Stimulated activated CD8-positive, alpha-beta memory T cell treated with anti-CD3 and anti-CD28 coated beads, Interleukin-7, amount 100 ng/mL, for 4 hours (primary cell): ENCODE measurements at regions not wholly inside any gene's neighbourhood (a gene's known extent, or its start where the extent isn't known, plus 50 kb on each side); places are given as distances from the start of the nearest gene placed in this dataset.
A peak's percentile ranks its signal among the peaks of the same experiment; 100 is the strongest.

Source experiments
- DNase-seq, 2 donors: peaks; one replicate each; pipeline ENCODE4 v3.0.0-alpha.2; 2020; ENCODE audit warnings: low read depth in 2 of 2

GRCh38 chr14:34350903-34351302 is 111.1 kb downstream of the SPTSSA start:
- DNase-seq: no peak

- DNase-seq: no peak
Measured at GRCh38 chr14:34348592-34348991, 113.4 kb downstream of the SPTSSA start.

GRCh38 chr14:34347683-34348082 is 114.4 kb downstream of the SPTSSA start:
- DNase-seq: no peak

- DNase-seq: no peak
Measured at GRCh38 chr14:34345718-34346465, 116.1 kb downstream of the SPTSSA start.

- no peak for DNase-seq
Measured at GRCh38 chr14:34344318-34344717, 117.7 kb downstream of the SPTSSA start.

GRCh38 chr14:34340025-34340625 is 121.9 kb downstream of the SPTSSA start:
- no peak for DNase-seq

GRCh38 chr14:34338056-34338455 is 124.0 kb downstream of the SPTSSA start:
- DNase-seq: no peak

GRCh38 chr14:34336501-34336900 is 125.5 kb downstream of the SPTSSA start:
- no peak for DNase-seq

- no peak for DNase-seq
Measured at GRCh38 chr14:34335968-34336367, 126.1 kb downstream of the SPTSSA start.

- no peak for DNase-seq
Measured at GRCh38 chr14:34334329-34334728, 127.7 kb downstream of the SPTSSA start.

GRCh38 chr14:34331728-34332623 is 130.1 kb downstream of the SPTSSA start:
- peak; percentile 9 to 10 for DNase-seq

GRCh38 chr14:34330846-34331245 is 131.2 kb downstream of the SPTSSA start:
- DNase-seq: no peak

GRCh38 chr14:34329301-34329700 is 132.7 kb downstream of the SPTSSA start:
- no peak for DNase-seq

GRCh38 chr14:34328178-34328577 is 133.9 kb downstream of the SPTSSA start:
- DNase-seq: no peak

- DNase-seq: no peak
Measured at GRCh38 chr14:34325493-34325892, 136.5 kb downstream of the SPTSSA start.

- no peak for DNase-seq
Measured at GRCh38 chr14:34324363-34324795, 137.7 kb downstream of the SPTSSA start.

GRCh38 chr14:34322940-34323418 is 139.1 kb downstream of the SPTSSA start:
- peak; percentile 40 to 48 for DNase-seq

- DNase-seq: no peak
Measured at GRCh38 chr14:34319140-34319539, 142.9 kb downstream of the SPTSSA start.

- DNase-seq: no peak
Measured at GRCh38 chr14:34318014-34318413, 144.0 kb downstream of the SPTSSA start.

GRCh38 chr14:34310724-34311123 is 151.3 kb downstream of the SPTSSA start:
- no peak for DNase-seq

GRCh38 chr14:34303811-34304210 is 158.2 kb downstream of the SPTSSA start:
- DNase-seq: no peak

- DNase-seq: no peak
Measured at GRCh38 chr14:34302654-34303053, 159.4 kb downstream of the SPTSSA start.
